HepG2 (cell line): ENCODE measurements at regions not wholly inside any gene's neighbourhood (a gene's known extent, or its start where the extent isn't known, plus 50 kb on each side); places are given as distances from the start of the nearest gene placed in this dataset.

Source experiments
- ATAC-seq: fragments of 200-7000 bp; cut with Tn5 transposase; 3 replicates; pipeline ENCODE4 v1.9.1; 2020; ENCODE audit warnings: mild to moderate bottlenecking, moderate library complexity
- BruUV-seq: library from RNA; stranded (reverse); fragments of 400-500 nt; replicated peaks from 2 replicates; lab custom pipeline; 2021; lab: Mats Ljungman, UMichigan
- CTCF ChIA-PET: fragments of 300-600 bp; formaldehyde crosslinking; extraction: SDS; loops from one replicate; lab custom pipeline; 2021; ENCODE audit warnings: low total read pairs, inconsistent platforms, low intra/inter-chr PET ratio; lab: Yijun Ruan, JAX
- POLR2A ChIA-PET: fragments of 350-600 bp; sonication (Branson Sonifier 250); formaldehyde crosslinking; loops from one replicate; lab custom pipeline; 2020; ENCODE audit warnings: antibody characterized with exemption, inconsistent platforms; lab: Yijun Ruan, JAX
- DNase-seq: peaks from one replicate; pipeline ENCODE4 v3.0.0-alpha.2; 2015; ENCODE audit warnings: low spot score
- FAIRE-seq: peaks from 3 replicates; lab custom pipeline; 2011; peaks lifted over from hg19 to GRCh38; lab: Jason Lieb, UNC
- H2AFZ ChIP-seq: one replicate; pipeline ENCODE4 v1.6.1; 2011; ENCODE audit warnings: low read length, inconsistent platforms
- H3K27ac ChIP-seq: fragments of 300-600 bp; 3 replicates; pipeline ENCODE4 v1.8.0; 2011; ENCODE audit warnings: mixed run types, mild to moderate bottlenecking, mixed read lengths, low read length, inconsistent platforms; ENCODE audit not compliant: insufficient read depth; ENCODE audit errors: extremely low read length
- H3K27me3 ChIP-seq, 2 experiments: fragments of 200-600 bp in 1 of 2; 2 replicates in 1 of 2; 3 replicates in 1 of 2; pipeline versions ENCODE4 v1.6.0 to v1.8.0; 2011; ENCODE audit warnings: low read length in 2 of 2, mild to moderate bottlenecking in 2 of 2, moderate library complexity in 2 of 2, inconsistent platforms in 1 of 2; ENCODE audit not compliant: insufficient read depth in 2 of 2, control insufficient read depth in 1 of 2
- H3K36me3 ChIP-seq, 2 experiments: fragments of 200-600 bp in 1 of 2; replicated peaks in 1 of 2; 2 replicates in 1 of 2; 3 replicates in 1 of 2; pipeline versions ENCODE4 v1.5.1 to v1.8.0; 2011; ENCODE audit warnings: low read length in 2 of 2, inconsistent platforms in 1 of 2; ENCODE audit not compliant: insufficient read depth in 2 of 2, control insufficient read depth in 1 of 2
- H3K4me1 ChIP-seq: 2 replicates; pipeline ENCODE4 v1.5.1; 2012; ENCODE audit warnings: low read length, inconsistent platforms; ENCODE audit not compliant: insufficient read depth
- H3K4me2 ChIP-seq: 2 replicates; pipeline ENCODE4 v1.6.0; 2011; ENCODE audit warnings: low read depth, low read length, inconsistent platforms
- H3K4me3 ChIP-seq, 3 experiments: fragments of 200-600 bp in 1 of 3; sonication (generic), shearing (Covaris generic) in 1 of 3; replicated peaks in 1 of 3; 2 replicates each; pipeline ENCODE4 v1.5.1; 2011 to 2016; ENCODE audit warnings: low read length in 3 of 3, inconsistent platforms in 2 of 3, low read depth in 2 of 3, mild to moderate bottlenecking in 2 of 3, control low read depth in 1 of 3, mixed read lengths in 1 of 3; ENCODE audit not compliant: insufficient read depth in 1 of 3
- H3K79me2 ChIP-seq: one replicate; pipeline ENCODE4 v1.6.1; 2011; ENCODE audit warnings: low read length, inconsistent platforms; ENCODE audit not compliant: insufficient read depth
- H3K9ac ChIP-seq: 2 replicates; pipeline ENCODE4 v1.6.0; 2011; ENCODE audit warnings: mild to moderate bottlenecking, low read depth, low read length, inconsistent platforms; ENCODE audit not compliant: insufficient read depth
- H3K9me3 ChIP-seq: 2 replicates; pipeline ENCODE4 v1.5.1; 2012; ENCODE audit warnings: mild to moderate bottlenecking, low read length
- H4K20me1 ChIP-seq: 2 replicates; pipeline ENCODE4 v1.6.0; 2011; ENCODE audit warnings: inconsistent platforms, mild to moderate bottlenecking, low read length, moderate library complexity; ENCODE audit not compliant: insufficient read depth
- AKAP8 ChIP-seq: sonication (generic); formaldehyde crosslinking; IDR thresholded peaks from 2 replicates; pipeline ENCODE4 v1.5.1; 2020; ENCODE audit warnings: mild to moderate bottlenecking, missing genetic modification reagents
- EEA1 ChIP-seq: sonication (generic); formaldehyde crosslinking; IDR thresholded peaks from 2 replicates; pipeline ENCODE4 v1.5.1; 2020; ENCODE audit warnings: mild to moderate bottlenecking, missing genetic modification reagents, borderline replicate concordance
- HIVEP1 ChIP-seq: sonication (generic); formaldehyde crosslinking; IDR thresholded peaks from 2 replicates; pipeline ENCODE4 v1.4.0; 2020; ENCODE audit warnings: mild to moderate bottlenecking, missing genetic modification reagents
- HNRNPL ChIP-seq: fragments of 200-400 bp; formaldehyde crosslinking; IDR thresholded peaks from 2 replicates; pipeline ENCODE4 v1.6.1; 2017; ENCODE audit warnings: mild to moderate bottlenecking, low read depth, low read length
- JUNB ChIP-seq: sonication (generic); formaldehyde crosslinking; IDR thresholded peaks from 2 replicates; pipeline ENCODE4 v1.8.0; 2022; ENCODE audit warnings: missing genetic modification reagents, mild to moderate bottlenecking, borderline replicate concordance
- MAFK ChIP-seq, 2 experiments: IDR thresholded peaks in 1 of 2; conservative IDR thresholded peaks in 1 of 2; 2 replicates each; pipeline ENCODE4 v1.6.1; 2011; ENCODE audit warnings: improper control_type of control experiment in 2 of 2, low read length in 2 of 2
- RFX5 ChIP-seq: IDR thresholded peaks from 2 replicates; pipeline ENCODE4 v1.6.1; 2011; ENCODE audit warnings: low read depth, low read length, improper control_type of control experiment
- ZNF354B ChIP-seq: sonication (generic); formaldehyde crosslinking; IDR thresholded peaks from 2 replicates; pipeline ENCODE4 v1.8.0; 2022; ENCODE audit warnings: mild to moderate bottlenecking, missing genetic modification reagents
- WGBS: methylation state at CpG from one replicate; pipeline ENCODE4 v1.1.6; 2017; ENCODE audit warnings: low lambda C conversion rate; 5-methylcytosine and 5-hydroxymethylcytosine counted together
- in situ Hi-C: cut with HindIII; loops from 2 replicates; pipeline ENCODE4 v1.10.0; 2017; ENCODE audit warnings: low pct_unique_long_range_greater_than_20kb; ENCODE audit not compliant: extremely low pct_ligation_motif_present
- intact Hi-C: fragments of 100-400 bp; cut with micrococcal nuclease; formaldehyde crosslinking; loops from one replicate; pipeline ENCODE4 v1.10.0; 2022; ENCODE audit not compliant: unreplicated experiment
- TF ChIP-seq, protein P1 (sequence below): sonication (generic); formaldehyde crosslinking; IDR thresholded peaks from 2 replicates; pipeline ENCODE4 v1.4.0; 2020; ENCODE audit warnings: missing genetic modification reagents

DNA sequence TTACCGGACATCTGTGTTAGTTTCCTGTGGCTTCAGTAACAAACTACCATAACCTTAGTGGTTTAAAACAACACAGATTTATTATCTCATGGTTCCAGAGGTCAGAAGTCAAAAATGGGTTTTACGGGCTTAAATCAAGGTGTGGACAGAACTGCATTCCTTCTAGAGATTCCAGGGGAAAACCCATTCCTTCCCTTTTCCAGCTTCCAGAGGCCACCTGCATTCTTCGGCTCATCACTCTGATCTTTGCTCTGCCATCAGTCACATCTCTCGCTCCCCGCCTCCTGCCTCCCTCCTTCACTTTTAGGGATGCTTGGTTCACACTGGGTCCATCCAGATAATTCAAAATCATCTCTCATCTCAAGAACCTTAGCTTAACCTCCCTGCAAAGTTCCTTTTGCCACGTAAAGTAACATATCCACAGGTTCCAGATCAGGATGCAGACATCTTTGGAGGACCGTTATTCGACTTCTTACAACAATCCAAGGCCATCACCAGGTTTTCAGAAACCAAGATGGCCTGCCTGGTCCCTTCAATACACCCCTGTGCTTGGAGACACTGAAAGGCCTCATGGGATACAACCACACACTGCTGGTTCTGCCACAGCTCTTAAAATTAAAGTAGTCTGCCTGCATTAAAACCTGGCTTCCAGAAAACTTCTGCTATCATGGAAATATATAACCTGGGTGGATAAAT lies 225.9 kb upstream of the MYO3A start:
- Histone ChIP-seq H3K9me3 (no peaks in the 10 kb centered on the region), H3K27me3 (no peaks in the 10 kb centered on the region), H3K9ac (no peak overlapping the region), H3K79me2 (no peaks in the 10 kb centered on the region), H2AFZ (no peak overlapping the region), H3K4me2 (no peak overlapping the region), H3K36me3 (no peaks in the 10 kb centered on the region), H3K4me3 (no peak overlapping the region), H4K20me1 (no peaks in the 10 kb centered on the region), H3K4me1 (no peaks in the 10 kb centered on the region), H3K27ac (no peak overlapping the region)
- BruUV-seq, result no TSS peak
- POLR2A ChIA-PET, result no interaction called here
- intact Hi-C loops, result no loop called here
- FAIRE-seq, result no peak
- ATAC-seq, result no peak
- WGBS, result 17% methylated on average over 8 of the region's 8 CpGs
- DNase-seq, result no peak
- in situ Hi-C loops, result no loop called here
- CTCF ChIA-PET, result no interaction called here
- TF ChIP-seq, protein P1, sequence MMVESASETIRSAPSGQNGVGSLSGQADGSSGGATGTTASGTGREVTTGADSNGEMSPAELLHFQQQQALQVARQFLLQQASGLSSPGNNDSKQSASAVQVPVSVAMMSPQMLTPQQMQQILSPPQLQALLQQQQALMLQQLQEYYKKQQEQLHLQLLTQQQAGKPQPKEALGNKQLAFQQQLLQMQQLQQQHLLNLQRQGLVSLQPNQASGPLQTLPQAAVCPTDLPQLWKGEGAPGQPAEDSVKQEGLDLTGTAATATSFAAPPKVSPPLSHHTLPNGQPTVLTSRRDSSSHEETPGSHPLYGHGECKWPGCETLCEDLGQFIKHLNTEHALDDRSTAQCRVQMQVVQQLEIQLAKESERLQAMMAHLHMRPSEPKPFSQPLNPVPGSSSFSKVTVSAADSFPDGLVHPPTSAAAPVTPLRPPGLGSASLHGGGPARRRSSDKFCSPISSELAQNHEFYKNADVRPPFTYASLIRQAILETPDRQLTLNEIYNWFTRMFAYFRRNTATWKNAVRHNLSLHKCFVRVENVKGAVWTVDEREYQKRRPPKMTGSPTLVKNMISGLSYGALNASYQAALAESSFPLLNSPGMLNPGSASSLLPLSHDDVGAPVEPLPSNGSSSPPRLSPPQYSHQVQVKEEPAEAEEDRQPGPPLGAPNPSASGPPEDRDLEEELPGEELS (CRISPR knock-in tag), result no peak
- no peak for TF ChIP-seq HNRNPL
- TF ChIP-seq ZNF354B (CRISPR knock-in tag), result no peak
- TF ChIP-seq AKAP8, result no peak
- TF ChIP-seq EEA1 (CRISPR knock-in tag), result no peak
- TF ChIP-seq JUNB (CRISPR knock-in tag), result no peak
- no peak for TF ChIP-seq HIVEP1
- TF ChIP-seq MAFK (conservative IDR thresholded peaks at IDR 0.05 in 1 of 2, IDR thresholded peaks at IDR 0.05 in 1 of 2; ENCODE audit: low read length in 2 of 2), result no peak
- no peak for TF ChIP-seq RFX5
